COLO829 (cell line): ENCODE measurements at regions not wholly inside any gene's neighbourhood (a gene's known extent, or its start where the extent isn't known, plus 50 kb on each side); places are given as distances from the start of the nearest gene placed in this dataset.
"Not testable (repeated sequence)": the region's sequence is repeated elsewhere in the genome, so short reads cannot be mapped to it uniquely, and the experiment has no call there.

Experiments used
- DNase-seq: peaks from one replicate; pipeline ENCODE4 v3.0.0; 2012; ENCODE audit warnings: low spot score

GRCh38 chrX:129361576-129361975 is 161.7 kb downstream of the SMARCA1 start:
- DNase-seq = no peak

- DNase-seq = peak; percentile 42
These were observed 163.1 kb downstream of the SMARCA1 start for GRCh38 chrX:129360175-129360574.

GRCh38 chrX:129359269-129359668 is 164.0 kb downstream of the SMARCA1 start:
- DNase-seq = peak; percentile 14

GRCh38 chrX:129357428-129357827 is 165.9 kb downstream of the SMARCA1 start:
- DNase-seq = not testable (repeated sequence)

GRCh38 chrX:129347291-129347690 is 176.0 kb downstream of the SMARCA1 start:
- no peak for DNase-seq

GRCh38 chrX:129346574-129346973 is 176.7 kb downstream of the SMARCA1 start:
- no peak for DNase-seq

- DNase-seq = not testable (repeated sequence)
These were observed 186.0 kb downstream of the SMARCA1 start for GRCh38 chrX:129337264-129337663.

- no peak for DNase-seq
These were observed 200.2 kb downstream of the SMARCA1 start for GRCh38 chrX:129323115-129323514.

- peak; percentile 19 for DNase-seq
These were observed 204.9 kb downstream of the SMARCA1 start for GRCh38 chrX:129318375-129318774.

GRCh38 chrX:129316461-129316860 is 206.8 kb downstream of the SMARCA1 start:
- no peak for DNase-seq

- DNase-seq = no peak
These were observed 213.3 kb downstream of the SMARCA1 start for GRCh38 chrX:129310000-129310399.

GRCh38 chrX:129262912-129263311 is 260.4 kb downstream of the SMARCA1 start:
- DNase-seq = no peak

- DNase-seq = not testable (repeated sequence)
These were observed 267.8 kb downstream of the SMARCA1 start for GRCh38 chrX:129255516-129255915.

- no peak for DNase-seq
These were observed 273.7 kb downstream of the SMARCA1 start for GRCh38 chrX:129249563-129249962.

GRCh38 chrX:129247642-129248041 is 275.6 kb downstream of the SMARCA1 start:
- DNase-seq = no peak

- no peak for DNase-seq
These were observed 283.9 kb downstream of the SMARCA1 start for GRCh38 chrX:129239371-129239770.

- no peak for DNase-seq
These were observed 285.3 kb downstream of the SMARCA1 start for GRCh38 chrX:129238011-129238410.

- DNase-seq = no peak
These were observed 287.4 kb downstream of the SMARCA1 start for GRCh38 chrX:129235903-129236302.

- DNase-seq = no peak
These were observed 289.5 kb downstream of the SMARCA1 start for GRCh38 chrX:129233786-129234185.

GRCh38 chrX:129230850-129231512 is 292.3 kb downstream of the SMARCA1 start:
- DNase-seq = no peak

- no peak for DNase-seq
These were observed 293.1 kb downstream of the SMARCA1 start for GRCh38 chrX:129230168-129230567.

- DNase-seq = no peak
These were observed 295.9 kb downstream of the SMARCA1 start for GRCh38 chrX:129227366-129227765.

GRCh38 chrX:129193357-129193756 is 329.9 kb downstream of the SMARCA1 start:
- DNase-seq = no peak

- DNase-seq = no peak
These were observed 335.1 kb downstream of the SMARCA1 start for GRCh38 chrX:129188231-129188630.
